ENCODE measurements at regions not wholly inside any gene's neighbourhood (a gene's known extent, or its start where the extent isn't known, plus 50 kb on each side); places are given as distances from the start of the nearest gene placed in this dataset.
"Not testable (repeated sequence)": the region's sequence is repeated elsewhere in the genome, so short reads cannot be mapped to it uniquely, and the experiment has no call there.

- Mint-ChIP-seq H3K27ac (no peak overlapping the region), H3K36me3 (ENCODE audit: low read depth) (peaks cover 3% of the 10 kb centered on the region), H3K9me3 (peaks cover 16% of the 10 kb centered on the region), H3K27me3 (no peaks in the 10 kb centered on the region), H3K4me3 (no peak overlapping the region), H3K4me1 (ENCODE audit: low read depth) (peaks cover 3% of the 10 kb centered on the region)
- TF ChIP-seq CTCF (IDR thresholded peaks at IDR 0.05): no peak
- intact Hi-C loops (cut with micrococcal nuclease): no loop called here
- DNase-seq (no peak), ATAC-seq (no peak)
- ChIA-PET CTCF (no interaction called here), POLR2A (interaction anchor here (0.7 kb wide), 1 partner anchor 13 kb away, joined by 3 read pairs; no protein-coding TSS in a partner anchor)
Observed at GRCh38 chr10:8171008-8171407, 116.5 kb downstream of the GATA3 start.

- TF ChIP-seq CTCF (IDR thresholded peaks at IDR 0.05): no peak
- ATAC-seq: no peak
- Mint-ChIP-seq H3K36me3 (ENCODE audit: low read depth) (peaks cover 3% of the 10 kb centered on the region), H3K27ac (no peak overlapping the region), H3K4me3 (no peak overlapping the region), H3K27me3 (no peaks in the 10 kb centered on the region), H3K4me1 (ENCODE audit: low read depth) (peaks cover 3% of the 10 kb centered on the region), H3K9me3 (peaks cover 14% of the 10 kb centered on the region)
- no peak for DNase-seq
- ChIA-PET CTCF (no interaction called here), POLR2A (no interaction called here)
- intact Hi-C loops (cut with micrococcal nuclease): no loop called here
Observed at GRCh38 chr10:8172604-8173003, 118.1 kb downstream of the GATA3 start.

GRCh38 chr10:8173243-8173865, 118.9 kb downstream of the GATA3 start:
- TF ChIP-seq CTCF (IDR thresholded peaks at IDR 0.05): no peak
- no peak overlapping the region for H3K27ac Mint-ChIP-seq
- H3K27me3 Mint-ChIP-seq: no peaks in the 10 kb centered on the region
- intact Hi-C loops (cut with micrococcal nuclease): no loop called here
- DNase-seq (no peak), ATAC-seq (no peak)
- POLR2A ChIA-PET: no interaction called here
- peaks cover 10% of the 10 kb centered on the region for H3K9me3 Mint-ChIP-seq
- H3K4me1 Mint-ChIP-seq (ENCODE audit: low read depth): peaks cover 3% of the 10 kb centered on the region
- CTCF ChIA-PET: no interaction called here
- H3K36me3 Mint-ChIP-seq (ENCODE audit: low read depth): peaks cover 3% of the 10 kb centered on the region
- H3K4me3 Mint-ChIP-seq: no peak overlapping the region

GRCh38 chr10:8173866-8174243, 119.4 kb downstream of the GATA3 start:
- ATAC-seq (no peak), DNase-seq (no peak)
- Mint-ChIP-seq H3K36me3 (ENCODE audit: low read depth) (peaks cover under 1% of the 10 kb centered on the region), H3K27me3 (no peaks in the 10 kb centered on the region), H3K9me3 (peaks cover 5% of the 10 kb centered on the region), H3K4me3 (no peak overlapping the region), H3K27ac (no peak overlapping the region), H3K4me1 (ENCODE audit: low read depth) (peaks cover 3% of the 10 kb centered on the region)
- intact Hi-C loops (cut with micrococcal nuclease): no loop called here
- no peak for TF ChIP-seq CTCF (IDR thresholded peaks at IDR 0.05)
- CTCF ChIA-PET: no interaction called here
- POLR2A ChIA-PET: no interaction called here

- no peak for TF ChIP-seq CTCF (IDR thresholded peaks at IDR 0.05)
- ATAC-seq: no peak
- intact Hi-C loops (cut with micrococcal nuclease): no loop called here
- H3K27me3 Mint-ChIP-seq: no peaks in the 10 kb centered on the region
- H3K4me1 Mint-ChIP-seq (ENCODE audit: low read depth): peaks cover 3% of the 10 kb centered on the region
- H3K36me3 Mint-ChIP-seq (ENCODE audit: low read depth): no peaks in the 10 kb centered on the region
- CTCF ChIA-PET: no interaction called here
- H3K4me3 Mint-ChIP-seq: no peak overlapping the region
- H3K9me3 Mint-ChIP-seq: no peaks in the 10 kb centered on the region
- DNase-seq: no peak
- POLR2A ChIA-PET: no interaction called here
- H3K27ac Mint-ChIP-seq: no peak overlapping the region
Observed at GRCh38 chr10:8174762-8175161, 120.3 kb downstream of the GATA3 start.

- DNase-seq; H3K4me1 Mint-ChIP-seq (ENCODE audit: low read depth); H3K9me3 Mint-ChIP-seq; CTCF ChIA-PET; H3K27me3 Mint-ChIP-seq; intact Hi-C loops (cut with micrococcal nuclease); H3K27ac Mint-ChIP-seq; H3K4me3 Mint-ChIP-seq; ATAC-seq; H3K36me3 Mint-ChIP-seq (ENCODE audit: low read depth): not testable (repeated sequence)
- POLR2A ChIA-PET: interaction anchor here (0.7 kb wide), 1 partner anchor 14 kb away, joined by 3 read pairs; no protein-coding TSS in a partner anchor
Observed at GRCh38 chr10:8177526-8177925, 123.0 kb downstream of the GATA3 start.

- intact Hi-C loops (cut with micrococcal nuclease); H3K27me3 Mint-ChIP-seq; H3K36me3 Mint-ChIP-seq (ENCODE audit: low read depth); ATAC-seq; CTCF ChIA-PET; POLR2A ChIA-PET; H3K27ac Mint-ChIP-seq; H3K9me3 Mint-ChIP-seq; H3K4me3 Mint-ChIP-seq; DNase-seq: not testable (repeated sequence)
- H3K4me1 Mint-ChIP-seq (ENCODE audit: low read depth): peaks cover 14% of the 10 kb centered on the region
Observed at GRCh38 chr10:8179773-8180172, 125.3 kb downstream of the GATA3 start.

Measured in activated CD8-positive, alpha-beta T cell treated with anti-CD3 and anti-CD28 coated beads for 36 hours (primary cell).